HK-2 (cell line): ENCODE measurements at regions not wholly inside any gene's neighbourhood (a gene's known extent, or its start where the extent isn't known, plus 50 kb on each side); places are given as distances from the start of the nearest gene placed in this dataset.

Source experiments
- DNase-seq: peaks from one replicate; pipeline ENCODE4 v3.0.0-alpha.2; 2018; ENCODE audit not compliant: unreplicated experiment

GRCh38 chr14:97719931-97720330 lies 922.7 kb downstream of the VRK1 start:
- DNase-seq = no peak

GRCh38 chr14:97723351-97723750 lies 926.2 kb downstream of the VRK1 start:
- no peak for DNase-seq

- DNase-seq = no peak
These were observed 926.6 kb downstream of the VRK1 start for GRCh38 chr14:97723819-97724218.

- DNase-seq = no peak
These were observed 927.1 kb downstream of the VRK1 start for GRCh38 chr14:97724265-97724731.

DNA sequence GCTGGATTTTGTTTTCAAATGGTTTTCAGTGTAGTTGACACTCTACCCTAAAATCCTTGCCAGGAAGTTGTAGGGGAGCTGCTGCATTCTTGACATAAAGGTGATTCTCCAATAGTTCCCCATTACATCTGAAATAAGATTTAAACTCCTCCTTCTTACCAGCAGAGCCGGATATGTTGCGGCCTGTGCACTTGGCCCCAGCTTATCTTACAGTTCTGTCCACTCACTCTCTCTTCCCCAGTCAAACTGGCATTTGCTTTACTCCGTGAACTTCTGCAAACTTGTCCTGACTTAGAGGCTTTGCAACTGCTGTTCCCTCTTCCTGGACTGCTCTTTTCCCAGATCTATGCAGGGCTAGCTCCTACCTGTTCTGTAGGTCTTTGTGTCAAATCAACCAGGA lies 929.5 kb downstream of the VRK1 start:
- no peak for DNase-seq

DNA sequence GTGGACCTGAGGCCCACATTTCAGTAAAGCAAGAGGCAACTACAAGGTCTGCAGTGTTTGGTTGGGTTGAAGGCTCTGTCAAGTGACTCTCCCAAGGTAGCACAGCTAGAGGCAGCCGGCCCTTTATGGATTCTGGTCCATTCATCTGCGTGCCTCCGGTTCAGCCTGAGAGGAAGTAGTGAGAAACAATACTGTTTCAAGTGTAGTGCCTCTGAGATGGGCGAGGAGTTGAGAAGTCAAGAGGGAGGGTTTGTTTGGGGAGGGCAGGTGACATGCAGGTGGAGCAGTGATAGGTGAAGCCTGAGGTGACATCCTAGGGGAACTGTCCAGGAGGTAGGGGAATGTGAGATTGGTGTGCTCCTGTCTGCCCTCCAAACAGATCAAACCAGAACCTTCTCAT lies 933.5 kb downstream of the VRK1 start:
- DNase-seq = no peak

GRCh38 chr14:97731800-97732199 lies 934.6 kb downstream of the VRK1 start:
- DNase-seq = no peak

DNA sequence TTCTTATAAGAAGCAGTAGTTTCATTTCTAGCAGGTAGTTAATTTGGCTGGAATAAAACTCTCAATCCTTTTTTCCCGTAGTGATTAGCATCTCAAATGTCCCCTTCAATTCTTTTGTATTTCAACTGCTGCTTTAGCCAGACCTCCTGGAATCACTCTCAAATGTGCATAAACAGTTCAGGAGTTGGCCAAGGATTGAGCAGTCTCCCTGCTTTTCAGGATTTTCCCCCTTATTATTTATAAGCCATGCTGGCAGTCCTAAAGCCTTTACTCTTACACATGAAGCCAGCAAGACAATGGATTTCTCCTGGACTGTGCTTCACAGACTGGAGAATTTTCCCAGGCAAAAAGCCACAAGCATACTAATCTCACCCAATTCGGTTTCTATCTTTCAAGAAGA lies 950.1 kb downstream of the VRK1 start:
- no peak for DNase-seq

DNA sequence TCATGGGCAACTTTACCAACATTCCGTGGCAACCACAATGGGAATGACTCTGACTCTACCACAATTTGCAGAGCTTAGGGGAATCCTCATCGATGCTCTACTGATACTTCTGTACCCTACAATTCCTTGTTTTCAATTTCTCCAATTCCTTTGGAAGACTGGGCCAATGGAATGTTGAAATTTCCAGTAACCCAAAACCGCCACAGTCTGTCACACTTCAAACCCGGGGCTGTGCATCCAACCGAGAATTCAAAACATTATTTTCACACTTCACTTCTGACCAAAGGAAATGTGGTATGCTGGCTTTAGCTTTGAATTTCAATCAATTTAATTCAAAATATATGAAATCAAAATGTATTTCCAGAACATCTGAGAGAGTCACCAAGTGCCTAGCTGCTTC lies 951.4 kb downstream of the VRK1 start:
- DNase-seq = no peak

GRCh38 chr14:97757491-97757890 lies 960.3 kb downstream of the VRK1 start:
- no peak for DNase-seq

- DNase-seq = no peak
These were observed 962.9 kb downstream of the VRK1 start for GRCh38 chr14:97760050-97760449.

DNA sequence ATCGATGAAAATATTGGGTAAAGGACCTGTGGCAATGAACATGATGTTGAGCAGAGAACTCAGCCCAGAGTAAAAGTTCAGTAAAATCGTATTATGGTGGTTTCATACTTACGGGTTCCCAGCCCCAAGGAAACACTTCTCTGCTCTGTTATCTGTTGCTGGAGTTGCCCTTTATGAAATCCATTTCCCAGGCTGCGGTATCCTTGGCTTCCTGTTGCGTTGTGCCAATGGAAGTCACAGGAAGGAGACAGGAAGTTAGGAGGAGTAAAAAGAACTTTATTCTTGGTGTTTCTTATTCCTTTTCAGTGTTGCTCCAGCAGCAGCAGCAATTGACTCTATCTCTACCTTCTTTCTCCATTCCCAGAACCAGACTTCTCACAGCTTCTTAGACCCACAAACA lies 965.2 kb downstream of the VRK1 start:
- no peak for DNase-seq

DNA sequence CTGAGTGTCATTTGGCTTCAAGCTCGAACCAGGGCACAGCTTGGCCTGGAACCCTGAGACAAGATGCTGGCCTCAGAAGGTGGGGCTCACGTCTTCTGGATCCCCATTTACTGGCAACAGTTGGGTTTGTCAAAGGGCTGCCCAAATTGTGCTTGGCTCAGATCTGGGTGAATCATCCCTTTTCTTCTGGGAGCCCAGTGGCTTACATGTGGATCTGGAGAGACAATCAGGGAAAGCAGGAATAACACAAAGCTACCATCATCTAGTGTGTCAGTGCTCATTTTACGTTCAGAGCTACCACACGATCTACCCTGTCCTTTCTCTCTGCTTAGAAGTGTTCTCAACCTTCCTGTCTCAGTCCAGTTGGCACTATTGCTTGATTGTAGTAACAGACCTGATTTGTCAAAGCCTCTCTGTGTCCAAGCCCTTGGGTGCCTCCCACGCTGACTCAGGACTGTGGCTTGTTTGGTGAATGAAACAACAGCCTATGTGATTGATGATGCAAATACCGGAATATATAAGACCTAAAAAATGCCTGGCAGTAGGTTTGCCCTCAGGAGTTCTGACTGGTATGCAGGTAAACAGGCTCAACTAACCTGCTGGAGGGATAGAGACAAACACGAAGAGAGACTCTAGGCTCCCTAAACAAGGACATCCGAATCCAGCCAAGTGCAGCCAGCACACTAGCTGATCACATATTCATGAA lies 974.3 kb downstream of the VRK1 start:
- no peak for DNase-seq

- DNase-seq = no peak
These were observed 976.4 kb downstream of the VRK1 start for GRCh38 chr14:97773598-97773997.

DNA sequence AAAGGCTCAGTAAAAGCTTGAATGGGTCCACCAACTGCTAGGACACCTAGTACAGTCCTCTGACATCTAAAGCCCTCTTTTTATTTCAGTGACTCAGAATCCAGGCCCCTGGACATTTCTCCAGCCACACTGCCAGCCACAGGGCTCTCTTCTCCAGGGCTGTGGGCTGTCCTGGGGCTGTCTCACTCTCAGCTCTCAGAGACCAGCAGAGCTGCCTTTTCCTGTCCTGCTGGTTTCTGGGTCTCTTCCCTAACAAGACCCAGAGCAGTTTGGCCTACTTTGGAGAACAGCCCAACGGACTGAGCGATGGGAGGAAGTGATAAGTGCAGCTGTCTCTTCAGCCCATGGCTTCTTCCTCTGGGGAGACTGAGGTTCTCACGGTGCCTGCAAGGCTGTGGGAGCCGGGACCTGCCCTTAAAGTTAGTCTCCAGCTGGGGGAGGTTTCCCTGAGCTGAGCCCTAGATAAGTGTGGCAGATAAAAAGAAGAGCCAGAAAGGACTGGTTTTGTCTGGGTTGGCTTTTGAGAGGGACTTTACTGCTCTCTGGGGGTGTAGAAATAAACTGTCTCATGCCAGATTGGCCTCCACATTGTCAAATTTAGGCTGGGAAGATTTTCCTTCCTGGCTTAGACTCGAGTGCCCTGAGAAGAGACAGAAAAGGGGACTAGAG lies 979.8 kb downstream of the VRK1 start:
- DNase-seq = no peak

DNA sequence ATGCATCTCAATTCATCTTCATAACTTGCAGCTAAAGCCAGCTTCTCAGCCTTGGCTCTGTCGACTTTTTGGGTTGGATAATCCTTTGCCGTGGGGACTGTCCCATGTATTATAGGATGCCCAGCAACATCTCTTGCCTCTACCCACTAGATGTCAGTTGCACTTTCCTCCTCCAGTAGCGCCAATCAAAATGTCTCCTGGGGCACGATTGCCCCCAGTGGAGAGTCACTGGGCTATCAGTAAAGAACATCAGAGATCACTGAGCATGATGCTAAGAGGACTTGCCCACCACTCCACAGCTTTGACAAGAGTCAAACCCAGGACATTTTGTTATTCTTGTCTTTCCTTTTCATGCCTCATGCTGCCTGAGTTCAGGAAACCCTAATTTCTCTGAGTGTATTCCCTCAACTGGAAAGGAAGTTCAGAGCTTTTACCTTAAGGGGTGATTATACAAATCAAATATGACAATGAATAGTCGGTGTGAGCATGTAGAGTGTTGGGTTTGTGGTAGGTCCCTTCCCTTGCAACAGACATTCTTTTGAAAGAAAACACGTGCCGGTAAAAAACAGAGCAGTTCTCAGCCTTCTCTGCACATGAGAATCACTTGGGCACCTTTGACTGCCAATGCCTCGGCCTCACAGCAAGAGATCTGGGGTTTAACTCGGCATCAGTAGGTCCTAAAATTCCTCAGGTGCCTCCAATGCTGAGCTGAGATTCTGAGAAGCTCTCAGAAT lies 980.6 kb downstream of the VRK1 start:
- DNase-seq = no peak

DNA sequence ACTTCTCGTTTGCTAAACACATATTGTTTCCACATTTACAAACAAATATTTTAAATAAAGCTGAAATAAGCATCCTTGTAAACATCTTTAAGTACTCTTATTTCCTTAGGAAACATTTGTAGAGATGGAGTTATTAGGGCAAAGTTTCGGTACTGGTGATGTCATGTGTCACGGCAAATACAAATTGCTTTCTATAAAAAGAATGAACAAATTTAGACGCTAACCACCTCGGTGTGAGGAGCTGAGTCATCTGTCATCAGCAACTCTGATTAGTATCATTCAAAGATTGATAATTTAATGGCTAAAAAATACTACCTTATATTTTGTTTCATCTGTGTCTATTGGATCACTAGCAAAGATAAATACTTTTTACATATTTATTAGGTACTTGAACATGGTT lies 982.0 kb downstream of the VRK1 start:
- DNase-seq = no peak

DNA sequence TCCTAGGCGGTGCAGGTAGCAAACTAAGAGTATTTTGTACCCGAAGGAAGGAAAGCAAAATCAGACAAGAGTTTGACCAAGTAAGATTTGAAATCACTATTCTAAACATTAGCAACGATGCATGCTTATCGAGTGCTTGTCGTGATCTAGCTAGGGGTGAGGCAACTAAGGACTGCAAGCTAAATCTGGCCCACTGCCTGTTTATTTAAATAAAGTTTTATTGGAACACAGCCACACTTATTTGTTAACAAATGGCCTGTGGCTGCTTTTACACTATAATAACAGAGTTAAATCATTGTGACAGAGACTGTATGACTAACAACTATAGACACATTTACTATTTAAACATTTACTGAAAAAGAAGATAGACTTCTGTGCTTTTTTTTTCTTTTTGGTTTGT lies 983.6 kb downstream of the VRK1 start:
- DNase-seq = no peak

DNA sequence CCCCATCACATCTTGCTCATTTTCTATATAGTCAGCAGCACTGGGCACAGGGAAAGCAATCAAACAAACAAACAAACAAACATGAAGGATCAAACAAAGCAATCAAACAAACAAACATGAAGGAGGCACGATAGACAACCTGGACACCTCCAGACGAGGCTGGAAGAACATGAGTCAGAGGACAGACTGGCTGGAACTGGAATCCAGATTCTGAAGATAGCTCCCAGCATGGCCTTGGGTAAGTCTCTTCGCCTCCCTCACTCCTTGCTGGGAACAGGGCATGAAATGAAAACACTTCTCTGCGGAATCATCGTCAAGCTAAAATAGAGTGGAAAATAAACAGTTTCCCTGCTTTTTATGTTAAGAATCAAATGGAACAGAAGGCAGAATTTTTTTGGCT lies 984.8 kb downstream of the VRK1 start:
- no peak for DNase-seq

DNA sequence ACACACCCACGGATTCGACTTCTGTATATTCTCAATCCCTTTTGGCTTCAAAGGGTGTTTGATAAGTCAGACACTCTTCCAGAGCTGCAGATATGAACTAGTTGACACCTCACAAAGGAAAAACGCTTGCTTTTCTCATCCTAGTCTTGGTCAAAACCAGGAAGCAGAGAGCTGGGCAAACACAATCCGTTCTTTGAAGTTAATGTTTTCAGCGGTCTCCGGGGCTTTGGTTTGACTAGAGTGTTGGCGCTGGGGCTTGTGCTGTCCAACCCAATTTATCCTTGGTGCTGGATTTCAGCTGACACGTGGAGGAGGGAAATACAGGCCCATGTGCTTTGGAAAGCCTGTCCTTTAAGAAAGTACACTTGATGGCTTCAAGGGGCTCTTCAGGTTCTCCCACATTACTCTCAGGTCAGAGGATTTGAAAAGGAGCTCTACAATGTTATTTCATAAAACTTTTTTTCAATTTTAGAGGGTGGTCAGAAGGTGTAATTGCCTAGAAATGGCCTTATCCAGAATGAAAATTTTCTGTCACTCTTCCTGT lies 985.8 kb downstream of the VRK1 start:
- DNase-seq = no peak

GRCh38 chr14:97785495-97785894 lies 988.3 kb downstream of the VRK1 start:
- no peak for DNase-seq

- DNase-seq = no peak
These were observed 991.2 kb downstream of the VRK1 start for GRCh38 chr14:97788364-97788763.
